Activated CD8-positive, alpha-beta memory T cell treated with anti-CD3 and anti-CD28 coated beads, Interleukin-2, amount 50 U/mL, for 1 hour (primary cell): ENCODE measurements at regions not wholly inside any gene's neighbourhood (a gene's known extent, or its start where the extent isn't known, plus 50 kb on each side); places are given as distances from the start of the nearest gene placed in this dataset.

ENCODE experiments used
- DNase-seq: peaks from one replicate; pipeline ENCODE4 v3.0.0-alpha.2; 2020; ENCODE audit errors: extremely low read depth

DNA sequence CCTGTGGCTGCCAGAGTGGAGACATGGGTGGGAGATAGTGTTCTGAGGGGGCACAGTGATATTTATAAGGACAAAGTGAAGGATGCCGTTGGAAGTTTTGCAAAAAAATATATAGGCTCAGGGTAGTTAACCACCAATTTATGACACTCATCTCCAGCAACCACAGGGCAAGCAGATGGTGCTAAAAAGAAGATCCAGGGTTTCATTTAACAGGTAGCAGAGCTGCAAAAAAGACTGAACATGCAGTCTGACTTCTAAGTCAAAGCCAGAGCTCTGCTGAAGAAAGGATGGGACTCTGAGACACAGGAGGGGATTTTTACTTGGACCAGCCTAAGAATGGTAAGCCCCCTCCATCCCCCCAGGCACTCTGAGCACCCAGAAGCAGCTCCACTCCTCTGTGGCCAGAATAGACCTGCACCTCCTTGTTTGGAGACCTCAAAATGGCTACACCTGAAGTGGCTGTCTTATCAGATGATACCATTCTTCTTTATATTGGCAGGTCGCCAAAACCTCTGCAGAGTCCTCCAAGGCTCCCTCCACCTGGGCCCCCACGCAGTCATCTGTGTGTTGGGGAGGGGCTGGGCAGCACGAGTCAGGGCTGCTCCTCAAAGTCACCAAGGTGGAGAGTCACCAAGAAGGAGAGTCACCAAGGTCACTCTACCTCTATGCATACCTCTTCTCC, 161.4 kb upstream of the FAM9B start:
- no peak for DNase-seq

- DNase-seq = no peak
Observed at GRCh38 chrX:9196961-9197640, 163.2 kb upstream of the FAM9B start.

GRCh38 chrX:9204560-9204959, 170.6 kb upstream of the FAM9B start:
- no peak for DNase-seq

DNA sequence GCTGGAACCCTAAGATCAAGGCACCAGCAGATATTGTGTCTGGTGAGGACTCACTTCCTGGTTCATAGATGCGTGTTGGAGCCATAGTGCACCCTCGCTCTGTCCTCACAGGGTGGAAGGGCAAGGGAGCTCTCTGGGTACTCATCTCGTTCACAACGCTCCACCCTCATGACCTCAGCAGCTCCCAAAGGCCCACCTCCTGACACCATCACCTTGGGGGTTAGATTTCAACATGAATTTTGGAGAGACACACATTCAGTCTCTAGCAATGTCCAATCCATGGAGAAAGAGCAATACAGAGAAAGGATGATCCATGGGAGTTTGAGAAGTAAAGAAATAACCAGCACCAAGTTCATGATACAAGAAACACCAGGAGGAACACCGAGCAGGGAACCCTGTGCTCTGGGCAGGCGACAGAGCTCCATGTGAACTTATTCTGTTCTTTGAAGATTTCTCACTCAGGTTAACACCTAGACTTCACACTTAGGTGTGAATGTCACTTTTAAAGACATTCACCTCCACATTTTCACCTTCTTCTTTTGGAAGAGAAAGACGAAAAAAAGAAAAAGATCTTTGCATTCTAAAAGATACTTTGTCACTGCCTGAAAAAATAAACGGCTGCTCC, 171.8 kb upstream of the FAM9B start:
- DNase-seq = no peak

GRCh38 chrX:9207142-9207541, 173.2 kb upstream of the FAM9B start:
- DNase-seq = no peak

DNA sequence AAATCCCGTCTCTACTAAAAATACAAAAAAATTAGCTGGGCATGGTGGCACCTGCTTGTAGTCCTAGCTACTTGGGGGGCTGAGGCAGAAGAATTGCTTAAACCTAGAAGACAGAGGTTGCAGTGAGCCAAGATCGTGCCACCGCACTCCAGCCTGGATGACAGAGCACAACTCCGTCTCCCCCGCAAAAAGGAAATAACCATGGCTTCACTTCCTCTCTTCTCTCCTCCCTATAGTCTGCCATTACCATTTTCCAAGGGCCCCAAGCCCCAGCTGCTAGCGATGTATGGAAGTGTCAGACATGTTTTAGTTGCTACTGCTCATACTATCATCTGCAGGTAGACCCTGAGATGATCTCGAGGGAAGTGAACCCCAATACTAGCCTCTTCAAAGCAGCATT, 177.3 kb upstream of the FAM9B start:
- no peak for DNase-seq

DNA sequence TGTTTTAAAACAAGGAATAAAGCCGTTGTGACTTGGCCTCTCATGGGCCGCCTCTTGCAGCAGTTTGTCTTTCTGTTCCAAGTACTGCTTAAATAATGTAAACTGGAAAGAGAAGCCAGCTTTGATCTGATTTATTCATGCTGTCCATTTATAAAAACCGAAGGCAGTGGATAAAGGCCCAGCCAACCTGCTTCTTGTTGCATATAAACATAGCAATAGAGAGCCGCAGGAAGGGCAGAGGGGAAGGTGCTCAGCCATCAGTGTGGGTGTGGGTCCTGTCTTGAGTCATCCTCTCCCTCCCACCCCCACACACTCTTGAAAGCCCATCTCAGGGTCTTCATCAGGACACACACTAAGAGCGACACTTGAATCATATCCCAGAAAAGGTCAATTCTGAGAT, 187.9 kb upstream of the FAM9B start:
- DNase-seq = no peak

- DNase-seq = no peak
Observed at GRCh38 chrX:9222299-9222698, 188.4 kb upstream of the FAM9B start.

GRCh38 chrX:9227276-9227675, 193.3 kb upstream of the FAM9B start:
- no peak for DNase-seq

DNA sequence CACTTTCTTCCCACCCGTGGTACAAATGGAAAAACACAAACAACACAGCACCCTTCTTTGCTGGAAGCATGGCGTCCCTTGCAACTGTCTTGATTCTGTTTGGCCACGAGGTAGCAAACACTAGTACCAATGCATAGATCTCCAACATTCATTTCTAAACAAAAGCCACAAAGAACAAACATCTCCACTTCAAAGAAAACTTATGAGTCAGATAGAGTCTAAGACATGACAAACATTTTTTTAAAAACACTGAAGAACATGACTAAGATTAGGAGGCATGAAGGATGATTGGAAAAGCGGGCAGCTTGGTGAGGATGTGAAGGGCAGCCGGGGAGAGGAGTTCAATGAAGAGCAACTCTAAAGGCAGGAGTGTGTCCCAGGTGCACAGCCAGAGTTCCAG, 197.6 kb upstream of the FAM9B start:
- DNase-seq = no peak

DNA sequence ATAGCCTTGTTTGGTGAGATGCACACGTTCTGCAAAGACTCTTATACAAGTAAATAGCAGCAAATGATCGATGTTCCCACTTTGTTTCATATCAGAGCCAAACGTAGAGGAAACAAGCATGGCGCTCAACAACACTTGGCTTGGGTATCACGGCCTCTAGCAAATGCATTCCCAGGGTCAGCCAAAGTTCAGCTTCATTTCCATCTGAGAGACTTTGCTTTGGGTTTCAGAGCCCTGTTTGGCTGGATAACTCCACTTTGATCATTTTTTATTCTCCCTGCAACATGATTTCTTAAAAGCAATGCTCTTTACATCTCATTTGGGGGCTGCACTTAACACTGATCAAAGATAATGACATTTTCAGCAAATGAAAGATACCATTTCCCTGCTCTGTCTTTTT, 199.2 kb upstream of the FAM9B start:
- no peak for DNase-seq

GRCh38 chrX:9234315-9234714, 200.4 kb upstream of the FAM9B start:
- DNase-seq = no peak

- DNase-seq = no peak
Observed at GRCh38 chrX:9235722-9236121, 201.8 kb upstream of the FAM9B start.

- no peak for DNase-seq
Observed at GRCh38 chrX:9240956-9241355, 207.0 kb upstream of the FAM9B start.

- no peak for DNase-seq
Observed at GRCh38 chrX:9241427-9241826, 207.5 kb upstream of the FAM9B start.

DNA sequence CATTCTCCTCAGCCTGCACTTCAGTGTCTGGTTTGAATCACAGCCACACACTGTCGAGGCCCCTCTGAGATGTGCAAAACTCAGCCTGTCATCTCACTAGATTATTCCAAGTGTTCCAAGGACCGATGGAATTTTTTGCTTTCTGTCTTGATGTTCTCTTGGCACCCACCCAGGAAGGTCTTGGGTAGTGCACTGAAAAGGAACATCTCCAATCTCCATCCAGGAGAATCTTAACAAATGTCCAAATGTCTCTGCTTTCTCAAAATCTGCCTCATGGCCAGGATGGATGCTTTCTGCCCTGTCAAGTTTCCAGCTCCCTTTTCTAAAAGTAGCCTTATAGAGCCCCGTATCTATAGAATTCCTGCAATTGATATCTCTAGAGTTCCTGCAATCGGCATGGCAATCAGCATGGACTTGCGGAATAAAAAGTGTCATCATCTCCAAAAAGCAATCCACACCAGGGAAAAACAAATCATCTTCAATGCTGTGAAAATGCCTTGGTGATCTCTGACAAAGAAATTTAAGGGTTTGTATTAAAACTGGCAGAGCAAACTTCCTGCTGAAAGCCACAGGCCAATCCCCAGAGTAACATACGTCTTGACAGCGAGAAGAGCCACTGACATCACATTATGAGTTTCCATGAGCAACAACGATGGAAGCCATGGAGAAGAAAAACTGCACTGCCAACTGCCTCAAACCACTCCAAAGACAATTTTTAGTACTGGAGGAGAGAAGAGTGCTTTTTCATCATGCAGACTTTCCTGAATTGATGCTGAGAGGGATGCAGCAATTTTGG, 215.3 kb upstream of the FAM9B start:
- DNase-seq = no peak

DNA sequence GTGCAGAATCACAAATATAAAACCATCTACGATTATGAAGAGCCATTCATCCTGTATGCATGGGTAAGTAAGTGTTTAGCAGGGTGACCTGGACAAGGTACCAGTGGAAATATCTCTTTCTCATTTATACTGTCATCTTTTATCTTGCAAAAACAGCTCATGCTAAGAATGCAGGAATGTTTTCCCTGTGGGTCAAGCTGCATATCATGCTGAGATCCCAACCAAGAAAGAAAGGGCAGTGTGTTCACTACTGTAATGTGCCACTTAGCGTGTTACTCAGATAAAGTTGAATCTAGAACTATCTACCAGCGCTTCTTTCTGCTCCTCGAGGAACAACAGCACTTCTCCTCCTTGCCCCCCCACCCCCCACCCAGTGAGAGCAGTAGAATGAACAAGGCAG, 212.7 kb upstream of the TBL1X start:
- DNase-seq = no peak

GRCh38 chrX:9253211-9253610, 211.6 kb upstream of the TBL1X start:
- no peak for DNase-seq

- DNase-seq = no peak
Observed at GRCh38 chrX:9257718-9258420, 207.0 kb upstream of the TBL1X start.

DNA sequence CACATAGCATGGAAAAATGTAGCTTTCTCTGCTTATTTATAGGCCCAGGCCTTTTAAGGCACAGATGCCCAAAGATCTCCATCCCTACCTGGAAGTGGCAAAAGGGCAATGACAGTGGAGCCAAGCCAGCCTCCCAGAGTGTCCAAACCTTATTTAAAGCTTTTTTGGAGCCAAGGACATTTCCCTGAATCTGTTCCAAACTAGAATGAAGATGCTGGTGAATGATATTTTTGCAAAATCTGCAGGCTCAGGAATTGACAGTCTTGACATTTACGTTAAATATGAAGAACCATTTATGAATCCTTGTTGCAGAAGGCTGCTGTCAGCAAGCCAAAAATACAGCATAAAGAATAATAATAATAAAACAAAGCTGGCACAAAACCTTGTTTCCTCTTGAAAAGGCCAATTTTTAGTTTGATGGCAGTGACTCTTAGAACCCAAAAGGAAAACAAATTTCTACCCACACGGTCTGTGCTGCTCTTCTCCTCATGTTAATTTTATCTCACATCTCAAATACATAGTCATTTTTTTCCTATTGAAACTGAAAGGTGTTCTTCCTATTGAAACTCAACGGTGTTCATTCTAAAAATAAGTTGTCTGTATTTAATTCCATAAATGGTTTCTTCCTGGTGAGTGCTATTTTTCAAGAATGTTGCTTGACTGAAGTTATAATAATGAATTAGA, 206.3 kb upstream of the TBL1X start:
- no peak for DNase-seq

- DNase-seq = no peak
Observed at GRCh38 chrX:9260603-9261002, 204.3 kb upstream of the TBL1X start.
